ENCODE measurements at regions not wholly inside any gene's neighbourhood (a gene's known extent, or its start where the extent isn't known, plus 50 kb on each side); places are given as distances from the start of the nearest gene placed in this dataset.

GRCh38 chr9:130755377-130756007, 61.9 kb downstream of the EXOSC2 start:
- DNase-seq = no peak

DNA sequence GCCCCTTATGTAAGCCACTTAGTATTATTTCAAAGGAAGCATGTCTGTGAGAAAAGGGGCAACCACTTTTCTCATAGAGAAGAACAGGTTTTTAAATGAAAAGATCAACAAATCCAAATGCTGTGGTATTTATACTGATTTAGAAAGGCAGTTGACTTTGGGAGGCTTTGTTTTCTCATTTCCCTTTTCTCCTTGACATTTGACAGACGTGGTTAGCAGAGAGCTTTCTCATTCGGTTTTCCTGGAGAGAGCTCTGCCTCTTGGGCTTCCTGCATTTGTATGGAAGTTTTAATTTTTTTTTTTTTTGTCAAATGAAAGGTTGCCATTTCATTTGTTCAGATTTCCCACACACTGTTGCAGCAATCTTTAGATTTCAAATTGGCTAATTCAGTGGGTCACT, 62.5 kb downstream of the EXOSC2 start:
- DNase-seq = no peak

DNA sequence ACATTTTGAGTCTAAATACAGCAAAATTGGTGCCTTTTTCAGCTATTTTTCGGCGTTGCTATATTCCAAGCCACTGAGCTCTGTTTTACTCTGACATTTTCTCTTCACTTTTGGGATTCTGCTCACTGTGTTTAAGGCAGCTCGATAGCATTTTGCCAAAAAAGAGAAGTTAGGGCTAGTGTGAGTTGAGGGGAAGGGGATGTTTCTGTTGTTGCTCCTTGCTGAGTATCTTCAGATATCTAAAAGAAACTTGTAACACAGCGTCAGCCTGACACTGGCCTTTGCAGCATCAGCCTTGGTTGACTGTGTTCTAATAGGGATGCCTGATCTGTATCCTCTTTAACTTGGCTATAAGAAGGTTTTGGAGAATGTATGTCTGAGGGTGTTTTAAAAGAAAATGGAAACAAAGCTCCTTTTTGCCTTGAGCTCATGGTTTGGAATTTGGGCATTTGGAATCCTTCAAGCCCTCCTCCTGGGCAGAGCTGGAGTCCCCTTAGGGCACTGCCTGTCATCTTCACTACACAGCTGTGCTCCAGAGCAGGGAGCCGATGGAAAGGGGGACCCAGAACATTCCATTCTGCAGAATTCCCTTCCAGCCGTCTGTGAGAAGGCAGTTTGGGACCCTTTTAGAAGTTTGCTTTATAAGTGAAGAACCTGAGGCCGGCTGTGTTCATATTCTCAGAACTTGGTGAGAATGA, 63.0 kb downstream of the EXOSC2 start:
- DNase-seq = no peak

DNA sequence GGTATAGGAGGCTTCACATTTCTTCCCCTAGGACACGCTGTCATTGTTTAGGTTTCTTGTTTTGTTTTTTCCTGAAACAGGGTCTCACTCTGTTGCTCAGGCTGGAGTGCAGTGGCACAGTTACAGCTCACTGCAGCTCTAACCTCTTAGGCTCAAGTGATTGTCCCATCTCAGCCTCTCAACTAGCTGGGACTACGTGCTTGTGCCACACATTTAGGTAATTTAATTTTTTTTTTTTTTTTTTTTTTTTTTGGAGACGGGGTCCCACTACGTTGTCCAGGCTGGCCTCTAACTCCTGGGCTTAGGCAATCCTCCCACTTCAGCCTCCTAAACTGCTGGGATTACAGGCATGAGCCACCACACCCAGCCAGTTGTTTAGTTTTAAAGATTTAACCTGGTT, 66.2 kb downstream of the EXOSC2 start:
- DNase-seq = no peak

- no peak for DNase-seq
These were observed 70.0 kb downstream of the EXOSC2 start for GRCh38 chr9:130763331-130764171.

GRCh38 chr9:130765137-130766020, 69.7 kb upstream of the ABL1 start:
- DNase-seq = no peak

DNA sequence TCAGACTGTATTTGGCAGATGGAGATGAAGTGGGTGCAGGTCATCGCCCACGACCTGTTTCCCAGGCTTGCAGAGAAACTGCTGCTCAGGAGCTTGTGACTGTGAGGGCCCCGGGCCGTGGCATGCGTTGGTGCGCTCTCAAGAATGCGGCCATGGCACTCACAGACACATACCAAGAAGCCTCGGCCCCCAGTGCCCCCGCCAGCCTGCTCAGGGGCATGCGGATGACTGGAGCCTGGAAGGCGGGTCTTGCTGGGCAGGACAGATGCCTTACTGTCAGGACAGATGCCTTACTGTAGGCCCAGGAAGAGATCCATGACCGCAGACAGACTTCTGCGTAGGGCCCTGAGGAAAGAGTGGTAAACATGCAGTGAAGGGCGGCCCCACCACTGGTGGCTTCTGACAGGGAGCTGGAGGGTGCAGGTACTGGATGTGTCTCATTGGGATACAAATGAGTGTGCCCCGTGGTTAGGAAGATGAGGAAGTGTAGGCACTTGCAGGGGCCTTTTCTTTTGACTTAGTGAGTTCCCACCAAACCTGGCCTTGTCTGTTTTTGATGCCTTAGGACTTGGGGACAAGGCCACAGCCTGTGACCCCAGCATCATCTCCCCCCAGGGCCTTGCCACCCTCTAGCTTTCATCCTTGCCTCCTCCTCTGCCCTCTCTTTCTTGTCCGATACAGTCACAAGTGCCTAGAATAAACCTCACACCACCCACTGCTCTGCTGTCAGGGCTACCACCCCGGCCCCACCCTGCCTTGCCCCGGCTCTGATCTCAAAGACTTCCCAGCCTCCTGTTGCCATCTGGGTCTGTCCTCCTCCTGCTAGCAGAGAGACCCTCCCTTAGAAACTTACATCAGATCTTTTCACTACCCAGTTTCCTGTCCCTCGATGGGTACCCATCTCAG, 68.8 kb upstream of the ABL1 start:
- DNase-seq = no peak

DNA sequence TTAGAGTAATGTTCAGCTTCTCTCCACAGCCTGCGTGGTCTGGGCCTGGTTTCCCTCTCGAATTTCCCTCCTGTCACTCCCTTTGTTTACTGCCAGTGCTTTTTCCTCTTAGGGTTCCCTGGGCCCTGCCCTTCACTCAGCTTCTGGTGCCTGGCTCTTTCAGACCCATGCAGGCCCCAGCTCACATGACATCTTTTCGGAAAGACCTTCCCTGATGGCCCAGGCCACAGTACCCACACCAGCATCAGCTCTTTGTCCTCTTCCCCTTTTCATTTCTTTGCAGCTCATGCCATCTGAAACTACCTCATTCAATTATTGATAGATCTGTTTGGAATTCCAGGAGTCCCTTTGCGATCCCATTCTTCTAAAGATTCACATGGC, 68.1 kb upstream of the ABL1 start:
- no peak for DNase-seq

GRCh38 chr9:130768265-130768664, 66.8 kb upstream of the ABL1 start:
- DNase-seq = no peak

GRCh38 chr9:130768891-130769403, 66.1 kb upstream of the ABL1 start:
- no peak for DNase-seq

GRCh38 chr9:130770093-130770492, 65.0 kb upstream of the ABL1 start:
- DNase-seq = no peak

GRCh38 chr9:130770679-130771442, 64.2 kb upstream of the ABL1 start:
- peak; percentile 80 for DNase-seq

DNA sequence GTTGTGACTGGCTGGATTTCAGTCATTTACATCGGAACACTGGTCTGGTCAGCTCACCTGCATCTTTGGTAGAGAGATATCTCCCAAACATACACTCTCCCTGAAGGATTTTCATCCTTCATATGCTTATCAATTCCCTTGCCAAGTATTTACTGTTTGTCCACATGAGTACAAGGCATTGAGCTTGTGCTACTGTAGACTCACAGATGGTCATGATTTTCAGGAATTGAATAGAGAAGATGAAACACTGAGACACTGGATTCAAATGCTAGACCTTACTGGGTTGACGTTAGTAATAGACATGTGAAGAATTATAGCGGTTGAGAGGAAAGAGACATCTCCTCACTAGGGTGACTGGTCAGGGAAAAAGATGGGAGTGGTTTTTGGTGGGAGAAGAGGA, 62.9 kb upstream of the ABL1 start:
- DNase-seq = no peak

DNA sequence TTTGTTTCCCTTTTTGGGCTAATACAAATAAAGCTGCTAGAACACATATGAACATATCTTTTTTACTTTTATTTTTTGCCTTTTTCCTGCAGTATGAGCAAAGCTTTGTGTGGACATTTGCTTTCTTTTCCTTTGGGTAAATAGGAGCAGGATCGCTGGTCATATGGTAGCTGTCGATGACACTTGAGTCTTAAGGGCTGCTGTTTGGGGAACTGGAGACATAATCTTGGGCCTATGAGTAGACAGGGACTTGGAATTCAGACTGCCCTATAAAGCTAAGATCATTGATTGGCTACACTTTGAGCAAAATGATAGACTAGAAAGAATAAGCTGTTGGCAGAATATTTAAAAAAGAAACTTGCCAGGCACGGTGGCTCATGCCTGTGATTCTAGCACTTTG, 60.9 kb upstream of the ABL1 start:
- DNase-seq = no peak

- DNase-seq = no peak
These were observed 59.6 kb upstream of the ABL1 start for GRCh38 chr9:130775336-130775991.

DNA sequence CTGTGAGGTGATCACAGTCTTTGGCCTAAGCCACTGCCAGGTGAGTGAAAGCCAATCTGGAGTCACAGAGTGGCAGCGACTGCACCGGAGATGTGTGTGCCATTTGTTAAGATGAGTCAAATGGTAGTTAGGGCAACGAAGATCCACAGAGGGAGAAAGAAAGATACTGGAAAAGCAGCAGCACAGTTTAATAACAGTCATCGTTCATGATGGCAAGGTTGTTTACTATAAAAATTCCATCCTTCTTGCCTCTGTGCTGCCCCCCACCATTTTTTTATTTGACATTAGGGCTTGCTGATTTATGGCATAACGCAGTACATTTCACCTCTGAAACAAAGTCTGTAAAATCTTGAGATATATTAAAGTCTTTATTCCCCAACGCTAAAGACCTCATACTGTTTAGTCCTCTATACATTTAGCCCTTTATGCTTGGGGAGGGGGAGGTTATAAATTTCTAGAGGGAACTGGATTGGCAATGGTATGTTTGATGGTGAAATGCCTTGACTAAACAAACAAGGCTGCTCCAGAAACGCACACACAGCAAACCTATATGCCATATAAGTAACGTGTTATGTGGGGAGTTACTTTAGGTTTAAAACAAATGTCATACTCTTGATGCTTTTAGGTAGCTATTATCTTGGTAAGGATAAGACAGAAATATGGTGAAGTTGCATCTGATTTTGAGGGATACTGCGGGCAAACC, 55.8 kb upstream of the ABL1 start:
- no peak for DNase-seq

- no peak for DNase-seq
These were observed 54.6 kb upstream of the ABL1 start for GRCh38 chr9:130780415-130780814.

GRCh38 chr9:130780865-130781504, 54.1 kb upstream of the ABL1 start:
- DNase-seq = peak; percentile 89
